Ascending aorta (tissue), 2 donors: ENCODE measurements at regions not wholly inside any gene's neighbourhood (a gene's known extent, or its start where the extent isn't known, plus 50 kb on each side); places are given as distances from the start of the nearest gene placed in this dataset.
"Not testable (repeated sequence)": the region's sequence is repeated elsewhere in the genome, so short reads cannot be mapped to it uniquely, and the experiment has no call there.

Experiments used
- DNase-seq, 2 donors: peaks; one replicate each; pipeline ENCODE4 v3.0.0-alpha.2; 2019; ENCODE audit warnings: low spot score in 2 of 2
- H3K27ac ChIP-seq, 2 donors: fragments of 200-600 bp; sonication (generic); one replicate each; pipeline ENCODE4 v1.5.1; 2016 to 2017; ENCODE audit warnings: mild to moderate bottlenecking in 1 of 2
- H3K27me3 ChIP-seq: fragments of 200-600 bp; sonication (generic); one replicate; pipeline ENCODE4 v1.5.1; 2017
- H3K36me3 ChIP-seq, 2 donors: fragments of 200-600 bp; sonication (generic); one replicate each; pipeline ENCODE4 v1.5.1; 2016
- H3K4me1 ChIP-seq, 2 donors: fragments of 200-600 bp; sonication (generic); one replicate each; pipeline ENCODE4 v1.5.1; 2016 to 2017; ENCODE audit warnings: mild to moderate bottlenecking in 1 of 2
- H3K4me3 ChIP-seq, 2 donors: fragments of 200-600 bp; sonication (generic); one replicate each; pipeline ENCODE4 v1.5.1; 2016 to 2017; ENCODE audit warnings: mild to moderate bottlenecking in 1 of 2
- H3K9me3 ChIP-seq, 2 donors: fragments of 200-600 bp; sonication (generic); one replicate each; pipeline ENCODE4 v1.5.1; 2016
- CTCF ChIP-seq, 3 experiments: fragments of 200-600 bp in 2 of 3; fragments of 450-650 bp in 1 of 3; sonication (generic) in 2 of 3; IDR thresholded peaks; one replicate each; pipeline ENCODE4 v1.5.1; 2016 to 2019; ENCODE audit warnings: antibody characterized with exemption in 3 of 3, mild to moderate bottlenecking in 1 of 3, moderate library complexity in 1 of 3
- intact Hi-C: fragments of 100-400 bp; cut with DNase I; formaldehyde crosslinking; loops from one replicate; pipeline ENCODE4 v1.15.1; 2023

GRCh38 chrX:151085207-151085606, 91.2 kb upstream of the GPR50 start:
- Histone ChIP-seq H3K4me1 (no peaks in the 10 kb centered on the region), H3K9me3 (no peaks in the 10 kb centered on the region), H3K27ac (no peak overlapping the region), H3K36me3 (no peaks in the 10 kb centered on the region), H3K4me3 (no peak overlapping the region), H3K27me3 (no peaks in the 10 kb centered on the region)
- intact Hi-C loops: no loop called here
- TF ChIP-seq CTCF (IDR thresholded peaks at IDR 0.05): no peak
- no peak for DNase-seq

DNA sequence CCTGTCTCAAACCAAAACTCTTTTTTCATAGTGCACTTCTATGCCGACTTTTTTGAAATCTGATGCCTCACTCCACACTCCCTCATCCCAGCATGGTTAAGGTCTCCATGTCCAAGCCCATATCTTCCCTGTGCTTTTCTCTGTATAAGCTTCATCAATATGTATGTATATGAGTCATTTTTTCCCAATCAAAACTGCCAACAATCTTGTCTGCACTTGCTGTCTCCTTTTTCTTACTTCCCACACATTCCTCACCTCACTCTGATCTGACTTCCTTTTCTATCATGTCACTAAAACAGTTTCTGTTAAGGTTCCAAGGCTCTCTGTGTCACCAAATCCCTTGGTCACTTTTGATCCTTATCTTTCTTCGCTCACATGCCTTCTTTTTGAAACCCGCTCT, 88.2 kb upstream of the GPR50 start:
- DNase-seq: no peak
- intact Hi-C loops: no loop called here
- Histone ChIP-seq H3K27ac (no peak overlapping the region), H3K4me1 (no peaks in the 10 kb centered on the region), H3K27me3 (no peaks in the 10 kb centered on the region), H3K36me3 (no peaks in the 10 kb centered on the region), H3K9me3 (no peaks in the 10 kb centered on the region), H3K4me3 (no peak overlapping the region)
- TF ChIP-seq CTCF (IDR thresholded peaks at IDR 0.05): no peak

- Histone ChIP-seq H3K27ac (no peak overlapping the region), H3K36me3 (no peaks in the 10 kb centered on the region), H3K9me3 (no peaks in the 10 kb centered on the region), H3K27me3 (no peaks in the 10 kb centered on the region), H3K4me3 (no peak overlapping the region), H3K4me1 (no peaks in the 10 kb centered on the region)
- no peak for TF ChIP-seq CTCF (IDR thresholded peaks at IDR 0.05)
- intact Hi-C loops: no loop called here
- no peak for DNase-seq
These were observed 77.4 kb upstream of the GPR50 start for GRCh38 chrX:151099001-151099400.

DNA sequence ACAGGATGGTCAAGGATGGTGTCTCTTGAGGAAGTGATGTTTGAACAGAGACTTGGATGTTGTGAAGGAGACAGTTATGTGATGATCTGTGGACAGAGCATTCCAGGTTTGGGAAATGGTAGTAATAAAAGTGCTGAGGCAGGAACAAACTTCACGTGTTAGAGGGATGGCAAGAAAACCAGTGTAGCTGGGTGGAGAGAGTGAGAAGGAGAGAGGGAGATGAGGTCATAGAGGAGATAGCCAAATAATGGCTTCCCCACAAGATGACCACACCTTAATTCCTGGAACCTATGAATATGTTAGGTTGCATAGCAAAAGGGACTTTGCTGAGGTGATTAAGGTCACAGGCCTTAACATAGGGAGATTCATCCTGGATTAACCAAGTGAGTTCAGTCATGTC, 75.6 kb upstream of the GPR50 start:
- H3K4me1 ChIP-seq: no peaks in the 10 kb centered on the region
- H3K36me3 ChIP-seq: no peaks in the 10 kb centered on the region
- H3K9me3 ChIP-seq: no peaks in the 10 kb centered on the region
- H3K4me3 ChIP-seq: no peak overlapping the region
- no peak for DNase-seq
- TF ChIP-seq CTCF (IDR thresholded peaks at IDR 0.05): no peak
- no peaks in the 10 kb centered on the region for H3K27me3 ChIP-seq
- H3K27ac ChIP-seq: no peak overlapping the region
- intact Hi-C loops: no loop called here

DNA sequence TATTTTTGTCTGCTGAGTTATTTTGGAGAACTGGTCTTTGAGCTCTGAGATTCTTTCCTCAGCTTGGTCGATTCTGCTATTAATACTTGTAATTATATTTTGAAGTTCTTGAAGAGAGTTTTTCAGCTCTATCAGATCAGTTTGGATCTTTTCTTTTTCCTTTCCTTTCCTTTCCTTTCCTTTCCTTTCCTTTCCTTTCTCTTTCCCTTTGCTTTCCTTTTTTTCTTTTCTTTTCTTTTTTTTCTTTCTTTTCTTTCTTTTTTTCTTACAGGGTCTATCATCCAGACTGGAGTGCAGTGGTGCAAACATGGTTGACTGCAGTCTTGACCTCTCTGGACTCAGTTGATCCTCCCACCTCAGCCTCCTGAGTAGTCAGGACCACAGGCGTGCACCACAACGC, 63.2 kb upstream of the GPR50 start:
- intact Hi-C loops, H3K36me3 ChIP-seq, H3K27ac ChIP-seq, H3K4me3 ChIP-seq, H3K4me1 ChIP-seq, H3K9me3 ChIP-seq, DNase-seq, H3K27me3 ChIP-seq: not testable (repeated sequence)
